ENCODE measurements at regions not wholly inside any gene's neighbourhood (a gene's known extent, or its start where the extent isn't known, plus 50 kb on each side); places are given as distances from the start of the nearest gene placed in this dataset.
"Not testable (repeated sequence)": the region's sequence is repeated elsewhere in the genome, so short reads cannot be mapped to it uniquely, and the experiment has no call there.

- H3K27me3 ChIP-seq (ENCODE audit: insufficient read depth, poor library complexity, severe bottlenecking), result no peaks in the 10 kb centered on the region
- peak overlapping the region; percentile 68 for H3K27ac ChIP-seq (ENCODE audit: poor library complexity, severe bottlenecking)
- H3K4me1 ChIP-seq (ENCODE audit: insufficient read depth, poor library complexity, severe bottlenecking), result peaks cover 27% of the 10 kb centered on the region
Measured at GRCh38 chr15:70376031-70376928, 278.6 kb upstream of the TLE3 start.

GRCh38 chr15:70375586-70375985 lies 277.9 kb upstream of the TLE3 start:
- ATAC-seq (ENCODE audit: low read depth) (no peak), DNase-seq (ENCODE audit: low spot score) (no peak)
- H3K36me3 ChIP-seq (ENCODE audit: low read depth), result no peaks in the 10 kb centered on the region
- no peak overlapping the region for H3K4me3 ChIP-seq (ENCODE audit: severe bottlenecking)
- TF ChIP-seq CTCF (IDR thresholded peaks at IDR 0.05; ENCODE audit: poor library complexity, severe bottlenecking), result no peak
- no peaks in the 10 kb centered on the region for H3K27me3 ChIP-seq (ENCODE audit: insufficient read depth, poor library complexity, severe bottlenecking)
- H3K27ac ChIP-seq (ENCODE audit: poor library complexity, severe bottlenecking), result peak overlapping the region; percentile 68
- peaks cover 27% of the 10 kb centered on the region for H3K4me1 ChIP-seq (ENCODE audit: insufficient read depth, poor library complexity, severe bottlenecking)
- H3K9me3 ChIP-seq (ENCODE audit: severe bottlenecking), result no peaks in the 10 kb centered on the region

More at GRCh38 chr15:70376031-70376928, 278.6 kb upstream of the TLE3 start:
- Histone ChIP-seq H3K4me3 (ENCODE audit: severe bottlenecking) (no peak overlapping the region), H3K9me3 (ENCODE audit: severe bottlenecking) (no peaks in the 10 kb centered on the region), H3K36me3 (ENCODE audit: low read depth) (no peaks in the 10 kb centered on the region)
- ATAC-seq (ENCODE audit: low read depth), result no peak
- no peak for TF ChIP-seq CTCF (IDR thresholded peaks at IDR 0.05; ENCODE audit: poor library complexity, severe bottlenecking)
- no peak for DNase-seq (ENCODE audit: low spot score)

DNA sequence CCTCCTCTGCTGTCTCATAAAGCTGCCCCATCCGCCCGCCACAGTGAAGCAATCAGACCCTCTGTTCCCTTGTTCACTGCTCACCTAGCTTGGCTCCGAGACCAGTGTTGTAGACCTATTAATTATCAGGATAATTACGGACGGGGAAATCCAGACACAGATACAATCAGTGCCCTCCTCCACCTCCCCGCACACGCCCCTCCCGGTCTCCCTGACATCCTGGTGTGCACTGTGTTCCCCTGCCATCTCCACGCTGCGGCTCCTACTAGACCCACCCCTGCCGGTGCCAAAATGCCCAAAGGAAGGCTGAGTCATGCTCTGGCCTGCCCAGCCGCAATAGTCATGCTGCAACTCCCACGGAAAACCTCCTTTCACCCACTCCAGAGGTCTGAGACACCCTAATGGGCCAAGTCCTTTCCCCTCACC lies 277.3 kb upstream of the TLE3 start:
- Histone ChIP-seq H3K27ac (ENCODE audit: poor library complexity, severe bottlenecking) (peak overlapping the region; percentile 68), H3K27me3 (ENCODE audit: insufficient read depth, poor library complexity, severe bottlenecking) (no peaks in the 10 kb centered on the region), H3K9me3 (ENCODE audit: severe bottlenecking) (no peaks in the 10 kb centered on the region), H3K4me1 (ENCODE audit: insufficient read depth, poor library complexity, severe bottlenecking) (peaks cover 27% of the 10 kb centered on the region), H3K4me3 (ENCODE audit: severe bottlenecking) (no peak overlapping the region), H3K36me3 (ENCODE audit: low read depth) (no peaks in the 10 kb centered on the region)
- ATAC-seq (ENCODE audit: low read depth) (peak; percentile 98), DNase-seq (ENCODE audit: low spot score) (peak; percentile 96)
- peak; percentile 20 for TF ChIP-seq CTCF (IDR thresholded peaks at IDR 0.05; ENCODE audit: poor library complexity, severe bottlenecking)

DNA sequence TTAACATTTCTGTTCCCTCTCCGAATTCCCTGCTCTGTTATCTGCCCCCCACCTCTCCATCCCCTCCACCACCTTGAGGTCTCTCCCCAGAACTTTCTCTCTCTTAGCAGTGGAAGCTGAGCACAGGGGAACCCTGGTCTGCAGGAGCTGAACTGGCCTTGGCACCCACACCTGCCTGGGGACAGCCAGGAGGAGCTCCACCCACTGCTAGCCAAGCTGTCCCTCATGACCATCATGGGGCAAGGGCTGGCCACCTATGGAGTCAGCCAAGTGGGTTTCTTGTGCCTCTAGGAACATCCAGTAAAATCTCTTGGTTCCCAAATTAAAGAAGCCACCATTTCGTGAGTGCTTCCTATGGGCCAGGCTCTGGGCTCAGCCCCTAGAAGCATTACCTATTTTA lies 276.4 kb upstream of the TLE3 start:
- Histone ChIP-seq H3K27ac (ENCODE audit: poor library complexity, severe bottlenecking) (peak overlapping the region; percentile 68), H3K4me1 (ENCODE audit: insufficient read depth, poor library complexity, severe bottlenecking) (peaks cover 27% of the 10 kb centered on the region), H3K9me3 (ENCODE audit: severe bottlenecking) (no peaks in the 10 kb centered on the region), H3K4me3 (ENCODE audit: severe bottlenecking) (no peak overlapping the region), H3K27me3 (ENCODE audit: insufficient read depth, poor library complexity, severe bottlenecking) (no peaks in the 10 kb centered on the region), H3K36me3 (ENCODE audit: low read depth) (no peaks in the 10 kb centered on the region)
- no peak for DNase-seq (ENCODE audit: low spot score)
- TF ChIP-seq CTCF (IDR thresholded peaks at IDR 0.05; ENCODE audit: poor library complexity, severe bottlenecking), result no peak
- no peak for ATAC-seq (ENCODE audit: low read depth)

DNA sequence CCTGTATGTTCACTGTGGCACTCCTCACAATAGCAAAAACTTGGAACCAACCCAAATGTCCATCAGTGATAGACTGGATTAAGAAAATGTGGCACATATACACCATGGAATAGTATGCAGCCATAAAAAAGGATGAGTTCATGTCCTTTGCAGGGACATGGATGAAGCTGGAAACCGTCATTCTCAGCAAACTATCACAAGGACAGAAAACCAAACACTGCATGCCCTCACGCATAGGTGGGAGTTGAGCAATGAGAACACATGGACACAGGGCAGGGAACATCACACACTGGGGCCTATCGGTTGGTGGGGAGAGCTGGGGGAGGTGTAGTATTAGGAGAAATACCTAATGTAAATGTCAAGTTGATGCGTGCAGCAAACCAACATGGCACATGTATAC lies 275.7 kb upstream of the TLE3 start:
- H3K36me3 ChIP-seq (ENCODE audit: low read depth); ATAC-seq (ENCODE audit: low read depth); DNase-seq (ENCODE audit: low spot score); H3K4me3 ChIP-seq (ENCODE audit: severe bottlenecking); H3K9me3 ChIP-seq (ENCODE audit: severe bottlenecking); H3K27ac ChIP-seq (ENCODE audit: poor library complexity, severe bottlenecking); H3K27me3 ChIP-seq (ENCODE audit: insufficient read depth, poor library complexity, severe bottlenecking): not testable (repeated sequence)
- H3K4me1 ChIP-seq (ENCODE audit: insufficient read depth, poor library complexity, severe bottlenecking), result peaks cover 27% of the 10 kb centered on the region

DNA sequence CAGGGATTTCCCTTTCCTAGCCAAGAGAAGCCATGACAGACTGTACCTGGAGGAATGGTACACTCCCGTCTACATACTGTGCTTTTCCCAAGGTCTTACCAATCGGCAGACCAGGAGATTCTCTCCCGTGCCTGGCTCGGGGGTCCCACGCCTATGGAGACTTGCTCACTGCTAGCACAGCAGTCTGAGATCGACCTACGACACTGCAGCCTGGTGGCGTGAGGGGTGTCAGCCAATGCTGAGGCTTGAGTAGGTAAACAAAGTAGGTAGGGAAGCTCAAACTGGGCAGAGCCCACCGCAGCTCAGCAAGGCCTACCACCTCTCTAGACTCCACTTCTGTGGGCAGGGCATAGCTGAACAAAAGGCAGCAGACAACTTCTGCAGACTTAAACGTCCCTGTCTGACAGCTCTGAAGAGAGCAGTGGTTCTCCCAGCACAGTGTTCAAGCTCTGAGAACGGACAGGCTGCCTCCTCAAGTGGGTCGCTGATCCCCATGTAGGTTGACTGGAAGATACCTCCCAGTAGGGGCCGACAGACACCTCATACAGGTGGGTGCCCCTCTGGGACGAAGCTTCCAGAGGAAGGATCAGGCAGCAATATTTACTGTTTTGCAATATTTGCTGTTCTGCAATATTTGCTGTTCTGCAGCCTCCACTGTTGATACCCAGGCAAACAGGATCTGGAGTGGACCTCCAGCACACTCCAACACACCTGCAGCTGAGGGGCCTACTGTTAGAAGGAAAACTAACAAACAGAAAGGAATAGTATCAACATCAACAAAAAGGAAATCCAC lies 270.4 kb upstream of the TLE3 start:
- not testable (repeated sequence) for DNase-seq (ENCODE audit: low spot score); ATAC-seq (ENCODE audit: low read depth); H3K36me3 ChIP-seq (ENCODE audit: low read depth); H3K27ac ChIP-seq (ENCODE audit: poor library complexity, severe bottlenecking); H3K9me3 ChIP-seq (ENCODE audit: severe bottlenecking); H3K4me1 ChIP-seq (ENCODE audit: insufficient read depth, poor library complexity, severe bottlenecking); H3K4me3 ChIP-seq (ENCODE audit: severe bottlenecking); H3K27me3 ChIP-seq (ENCODE audit: insufficient read depth, poor library complexity, severe bottlenecking)

DNA sequence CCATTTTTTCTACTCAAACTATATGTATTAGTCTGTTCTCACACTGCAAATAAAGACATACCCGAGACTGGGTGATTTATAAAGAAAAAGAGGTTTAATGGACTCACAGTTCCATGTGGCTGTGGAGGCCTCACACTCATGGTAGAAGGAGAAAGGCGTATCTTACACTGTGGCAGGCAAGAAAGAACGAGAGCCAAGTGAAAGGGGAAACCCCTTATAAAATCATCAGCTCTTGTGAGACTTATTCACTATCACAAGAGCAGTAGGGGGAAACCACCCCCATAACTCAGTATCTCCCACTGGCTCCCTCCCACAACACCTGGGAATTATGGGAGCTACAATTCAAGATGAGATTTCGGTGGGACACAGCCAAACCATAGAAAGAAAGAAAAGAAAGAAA lies 266.3 kb upstream of the TLE3 start:
- not testable (repeated sequence) for H3K36me3 ChIP-seq (ENCODE audit: low read depth); H3K4me1 ChIP-seq (ENCODE audit: insufficient read depth, poor library complexity, severe bottlenecking); H3K9me3 ChIP-seq (ENCODE audit: severe bottlenecking); H3K27me3 ChIP-seq (ENCODE audit: insufficient read depth, poor library complexity, severe bottlenecking); H3K27ac ChIP-seq (ENCODE audit: poor library complexity, severe bottlenecking); ATAC-seq (ENCODE audit: low read depth); H3K4me3 ChIP-seq (ENCODE audit: severe bottlenecking)
- peak; percentile 3 for DNase-seq (ENCODE audit: low spot score)
